HFF-Myc (cell line): ENCODE measurements at regions not wholly inside any gene's neighbourhood (a gene's known extent, or its start where the extent isn't known, plus 50 kb on each side); places are given as distances from the start of the nearest gene placed in this dataset.
"Not testable (repeated sequence)": the region's sequence is repeated elsewhere in the genome, so short reads cannot be mapped to it uniquely, and the experiment has no call there.

Experiments
- DNase-seq: peaks from one replicate; pipeline ENCODE4 v3.0.0-alpha.2; 2011; ENCODE audit warnings: low read depth; ENCODE audit errors: extremely low read depth
- H3K4me3 ChIP-seq: replicated peaks from 2 replicates; pipeline ENCODE4 v1.5.1; 2011; ENCODE audit warnings: low read depth, mild to moderate bottlenecking, control low read depth, low read length
- CTCF ChIP-seq: IDR thresholded peaks from 2 replicates; pipeline ENCODE4 v1.5.1; 2012; ENCODE audit warnings: mild to moderate bottlenecking, low read depth, low read length, control low read depth; ENCODE audit errors: missing control alignments

DNA sequence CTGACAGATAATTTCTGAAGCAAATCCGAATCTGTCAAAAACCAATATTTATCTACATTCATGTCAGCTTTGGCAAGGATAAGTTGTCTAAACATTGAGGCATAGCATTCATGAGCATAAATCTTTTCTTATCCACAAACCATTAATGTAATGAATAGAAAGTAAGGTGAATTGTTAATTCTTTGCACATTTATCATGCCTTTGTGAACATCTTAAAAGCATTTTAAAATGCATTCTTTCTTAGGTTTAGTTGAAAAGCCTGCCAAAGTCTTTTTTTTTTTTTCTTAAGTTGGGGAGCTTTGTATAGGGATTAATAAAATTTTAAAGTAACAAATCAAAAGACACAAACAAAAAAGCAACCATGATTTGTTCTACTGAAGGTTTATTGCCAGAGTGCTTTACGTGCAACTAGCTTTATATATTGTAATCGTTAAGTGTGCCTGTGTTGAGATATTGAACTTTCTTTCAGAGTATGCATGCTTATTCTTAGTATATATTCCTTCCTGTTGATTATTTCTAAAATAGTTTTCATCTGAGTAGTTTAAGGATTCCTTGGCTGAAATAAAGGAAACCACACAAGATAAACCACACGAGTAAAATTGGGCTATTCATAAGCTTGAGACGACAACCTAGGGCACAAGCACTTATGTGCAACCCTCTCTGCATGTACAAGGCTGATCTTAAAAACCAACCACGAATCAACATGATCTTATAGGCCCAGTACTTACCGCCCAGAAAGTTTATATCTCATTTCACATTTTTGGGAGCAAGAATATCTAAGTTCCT is 1110.9 kb upstream of the CNTN5 start:
- no peak overlapping the region for H3K4me3 ChIP-seq
- no peak for DNase-seq
- no peak for TF ChIP-seq CTCF

DNA sequence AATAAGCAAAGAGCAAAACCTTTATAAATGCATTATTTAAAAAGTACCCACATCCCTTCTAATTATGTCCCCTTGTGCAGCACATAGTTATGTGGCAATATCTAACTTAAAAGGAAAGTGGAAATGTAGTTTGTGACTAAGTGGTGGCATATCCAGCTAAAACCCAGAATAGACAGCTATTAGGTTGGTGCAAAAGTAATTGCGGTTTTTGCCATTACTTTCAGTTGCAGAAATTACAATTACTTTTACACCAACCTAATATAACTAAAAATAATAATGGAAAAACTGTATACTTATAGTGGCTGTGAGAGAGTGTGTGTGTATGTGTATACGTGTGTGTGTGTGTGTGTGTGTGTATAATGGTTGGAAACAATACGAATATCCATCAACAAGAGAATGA is 1108.1 kb upstream of the CNTN5 start:
- TF ChIP-seq CTCF, result no peak
- no peak for DNase-seq
- no peak overlapping the region for H3K4me3 ChIP-seq

GRCh38 chr11:97922933-97923332 is 1097.8 kb upstream of the CNTN5 start:
- DNase-seq, H3K4me3 ChIP-seq: not testable (repeated sequence)

GRCh38 chr11:97934572-97935208 is 1086.1 kb upstream of the CNTN5 start:
- no peak for TF ChIP-seq CTCF
- H3K4me3 ChIP-seq, result no peak overlapping the region
- no peak for DNase-seq

GRCh38 chr11:97937501-97937900 is 1083.2 kb upstream of the CNTN5 start:
- TF ChIP-seq CTCF, result no peak
- no peak for DNase-seq
- H3K4me3 ChIP-seq, result no peak overlapping the region

- DNase-seq, result no peak
- TF ChIP-seq CTCF, result no peak
- no peak overlapping the region for H3K4me3 ChIP-seq
These were observed 1082.0 kb upstream of the CNTN5 start for GRCh38 chr11:97938789-97939188.

DNA sequence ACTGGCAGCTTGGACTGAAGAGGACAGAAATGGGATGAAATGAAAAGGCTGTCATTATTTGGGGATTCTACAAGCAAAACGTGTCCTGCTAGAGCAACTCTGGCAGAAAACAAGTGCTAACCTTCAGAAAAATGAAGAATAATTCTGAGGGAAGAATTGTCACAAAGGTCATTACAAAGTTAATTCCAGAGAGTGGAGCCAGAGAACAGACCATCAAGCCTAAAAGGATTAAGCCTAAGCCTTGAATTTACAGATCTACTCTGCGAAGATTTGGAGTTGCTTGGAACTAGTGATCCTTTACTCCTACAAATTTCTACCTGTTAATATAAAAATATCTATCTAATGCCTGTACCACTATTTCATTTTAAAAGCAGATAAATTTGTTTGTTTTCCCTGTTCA is 1077.3 kb upstream of the CNTN5 start:
- no peak for TF ChIP-seq CTCF
- DNase-seq, result no peak
- H3K4me3 ChIP-seq, result no peak overlapping the region
